Effector CD4-positive, alpha-beta T cell (primary cell): ENCODE measurements at regions not wholly inside any gene's neighbourhood (a gene's known extent, or its start where the extent isn't known, plus 50 kb on each side); places are given as distances from the start of the nearest gene placed in this dataset.

Experiments used
- DNase-seq: peaks from one replicate; pipeline ENCODE4 v3.0.0-alpha.2; 2020

- no peak for DNase-seq
Observed at GRCh38 chr5:86786955-86787354, 169.2 kb downstream of the COX7C start.

GRCh38 chr5:86795659-86796058 lies 177.9 kb downstream of the COX7C start:
- no peak for DNase-seq

GRCh38 chr5:86797677-86798076 lies 179.9 kb downstream of the COX7C start:
- no peak for DNase-seq

DNA sequence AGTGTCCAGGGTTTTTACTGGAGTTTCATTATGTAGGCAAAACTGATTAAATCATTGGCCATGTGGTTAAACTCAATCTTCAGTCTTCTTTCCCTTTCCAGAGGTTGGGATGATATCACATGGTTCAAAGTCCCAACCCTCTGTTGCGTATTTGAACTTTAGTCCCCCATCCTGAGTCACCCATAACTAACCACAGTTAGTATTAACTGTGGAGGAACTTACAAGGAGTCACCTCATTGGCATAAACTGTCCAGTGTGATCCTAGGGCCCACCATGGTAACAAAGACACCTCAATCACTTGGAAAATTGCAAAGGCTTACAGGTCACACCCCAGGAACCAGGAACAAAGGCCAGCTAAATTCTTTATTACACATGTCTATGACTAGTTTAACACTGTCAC lies 188.5 kb downstream of the COX7C start:
- DNase-seq, result no peak

- no peak for DNase-seq
Observed at GRCh38 chr5:86807046-86808031, 189.6 kb downstream of the COX7C start.

DNA sequence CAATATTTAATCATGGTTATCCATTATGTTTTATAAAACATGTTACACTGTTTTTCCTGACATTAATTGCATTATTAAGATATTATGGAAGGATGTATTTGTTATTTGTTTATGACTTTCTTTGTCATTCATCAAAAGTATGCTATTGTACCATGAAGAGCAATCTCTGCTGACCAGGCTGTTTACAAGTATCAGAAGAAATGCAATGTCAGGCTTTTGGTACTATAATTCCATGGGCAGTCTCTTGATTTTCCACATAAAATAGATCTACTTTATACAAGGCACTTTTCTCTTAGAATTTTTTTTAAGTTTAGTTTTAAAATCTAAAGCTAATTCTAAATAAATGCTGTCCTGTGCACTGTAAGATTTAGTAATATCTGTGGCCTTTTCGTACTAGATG lies 196.6 kb downstream of the COX7C start:
- DNase-seq, result no peak

DNA sequence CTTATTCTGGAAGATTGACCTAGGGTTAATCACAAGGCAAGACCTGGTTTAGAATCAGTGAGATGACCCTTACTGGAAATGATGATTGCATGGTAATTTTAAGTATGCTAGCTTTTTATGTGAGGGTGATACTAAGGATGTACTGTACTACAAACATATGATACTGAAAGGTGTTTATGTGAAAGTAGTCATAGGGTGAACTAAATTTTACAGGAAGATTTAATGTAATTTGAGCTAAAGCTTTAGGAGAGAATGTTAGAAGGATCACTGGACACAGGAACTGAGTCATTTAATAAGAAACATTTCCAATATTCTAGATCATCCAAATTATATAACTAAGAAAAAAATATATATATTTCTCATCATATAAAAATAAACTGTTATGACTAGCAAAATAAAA lies 197.2 kb downstream of the COX7C start:
- DNase-seq, result no peak

DNA sequence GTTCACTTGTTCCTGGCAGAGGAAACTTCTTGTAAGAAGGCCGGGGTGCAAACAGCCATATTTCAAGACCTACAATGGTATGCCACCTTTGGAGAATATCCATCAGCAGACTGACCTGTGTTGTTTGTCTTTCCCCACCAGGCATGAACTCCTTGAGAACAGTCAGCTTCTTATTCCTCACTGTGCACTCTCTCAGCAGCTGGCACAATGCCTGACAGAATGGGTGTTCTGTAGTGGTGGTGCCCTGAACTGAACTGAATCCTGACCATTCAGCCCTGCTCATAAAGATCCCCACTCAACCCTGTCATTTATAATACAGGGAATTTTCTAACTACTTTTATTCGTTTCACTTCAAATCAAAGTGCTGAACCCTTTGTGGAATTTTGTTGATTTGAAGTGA lies 206.9 kb downstream of the COX7C start:
- no peak for DNase-seq

- no peak for DNase-seq
Observed at GRCh38 chr5:86831128-86831527, 213.4 kb downstream of the COX7C start.

DNA sequence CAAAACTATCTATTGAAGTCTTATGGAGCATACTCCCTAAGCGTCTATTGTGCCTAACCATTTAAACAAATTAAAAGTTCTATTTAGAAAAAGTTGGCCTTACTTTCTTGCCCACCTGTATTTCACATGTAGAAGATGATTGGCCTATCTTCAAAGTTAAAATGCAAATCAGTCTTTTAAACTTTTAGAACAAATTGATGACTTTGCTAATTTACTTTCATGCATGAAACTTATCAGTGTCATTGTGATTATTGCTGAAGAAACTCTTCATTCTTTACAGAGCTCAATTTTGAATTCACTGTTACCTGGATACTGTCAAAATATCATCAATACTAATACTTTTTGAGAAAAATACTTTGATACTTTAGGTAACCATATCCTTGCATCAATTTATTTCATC lies 216.1 kb downstream of the COX7C start:
- DNase-seq, result no peak

DNA sequence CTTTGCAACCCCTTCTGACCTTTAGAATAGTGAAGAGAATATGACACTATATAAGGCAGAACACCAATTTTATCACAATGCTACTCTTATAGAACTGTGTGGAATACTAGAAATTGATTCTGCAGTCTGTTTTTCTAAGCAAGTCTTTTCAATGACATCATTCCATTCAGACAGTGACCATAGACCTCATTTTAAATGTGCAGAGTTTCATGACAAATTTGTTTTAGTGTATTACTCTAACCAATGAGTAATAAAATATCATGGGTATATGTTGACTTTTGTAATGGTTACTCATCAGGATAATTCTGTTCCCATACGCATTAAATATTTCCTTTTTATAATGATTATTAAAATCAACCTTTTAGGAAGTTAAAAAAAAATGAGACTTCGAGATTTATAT lies 219.9 kb downstream of the COX7C start:
- no peak for DNase-seq

DNA sequence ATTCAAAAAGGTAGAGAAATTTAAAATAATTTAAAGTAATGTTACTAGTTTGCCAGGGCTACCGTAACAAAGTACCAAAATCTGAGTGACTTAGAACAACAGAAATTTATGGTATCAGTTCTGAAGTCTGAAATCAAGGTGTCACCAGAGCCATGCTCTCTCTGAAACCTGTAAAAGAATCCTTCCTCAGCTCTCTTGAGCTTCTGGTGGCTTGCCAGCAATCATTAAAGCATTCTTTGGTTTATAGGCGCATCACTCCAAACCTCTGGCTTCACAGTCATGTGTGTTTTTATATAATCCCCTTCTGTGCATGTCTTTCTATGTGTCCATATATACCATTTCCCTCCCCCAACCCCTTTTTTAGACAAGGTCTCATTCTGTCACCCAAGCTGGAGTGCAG lies 220.3 kb downstream of the COX7C start:
- no peak for DNase-seq

- DNase-seq, result no peak
Observed at GRCh38 chr5:86841000-86841644, 223.4 kb downstream of the COX7C start.

DNA sequence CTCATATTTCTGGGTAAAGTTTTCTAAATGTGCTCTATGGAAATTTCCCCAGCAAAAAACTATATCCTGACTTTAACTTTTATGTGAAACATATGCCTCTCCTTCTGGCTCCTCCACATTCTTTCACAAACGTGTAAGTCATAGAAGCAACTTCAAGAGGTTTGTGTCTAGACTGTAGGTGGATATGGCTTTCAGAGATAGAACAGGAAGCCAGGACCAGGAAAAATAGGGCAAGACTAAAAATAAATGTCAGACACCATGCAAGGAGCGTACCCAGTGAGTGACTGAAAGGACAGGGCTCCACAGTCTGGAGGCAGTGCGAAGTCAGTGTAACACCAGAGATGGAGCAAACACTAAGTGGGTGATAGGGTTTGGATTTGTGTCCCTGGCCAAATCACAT lies 240.7 kb downstream of the COX7C start:
- no peak for DNase-seq

DNA sequence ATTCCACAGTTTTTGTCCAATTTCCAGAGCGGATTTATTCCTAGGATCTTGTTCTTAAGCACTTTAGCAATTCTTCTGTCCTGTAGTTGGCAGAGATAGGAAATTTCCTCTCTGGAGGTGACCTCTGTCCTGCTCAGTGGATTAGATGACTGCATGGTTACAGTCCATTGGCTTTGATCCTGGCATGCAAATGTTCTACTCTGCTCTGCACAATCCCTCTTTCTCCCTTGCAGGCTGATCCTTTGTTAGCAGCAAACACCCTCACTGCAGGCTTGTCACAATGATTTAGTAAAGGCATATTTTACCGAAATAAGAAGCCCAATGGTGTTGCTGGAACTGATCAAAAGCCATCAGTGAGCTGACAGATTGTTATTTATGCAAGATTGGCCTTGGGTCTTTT lies 243.8 kb downstream of the COX7C start:
- no peak for DNase-seq

- DNase-seq, result no peak
Observed at GRCh38 chr5:86862093-86862492, 244.4 kb downstream of the COX7C start.

DNA sequence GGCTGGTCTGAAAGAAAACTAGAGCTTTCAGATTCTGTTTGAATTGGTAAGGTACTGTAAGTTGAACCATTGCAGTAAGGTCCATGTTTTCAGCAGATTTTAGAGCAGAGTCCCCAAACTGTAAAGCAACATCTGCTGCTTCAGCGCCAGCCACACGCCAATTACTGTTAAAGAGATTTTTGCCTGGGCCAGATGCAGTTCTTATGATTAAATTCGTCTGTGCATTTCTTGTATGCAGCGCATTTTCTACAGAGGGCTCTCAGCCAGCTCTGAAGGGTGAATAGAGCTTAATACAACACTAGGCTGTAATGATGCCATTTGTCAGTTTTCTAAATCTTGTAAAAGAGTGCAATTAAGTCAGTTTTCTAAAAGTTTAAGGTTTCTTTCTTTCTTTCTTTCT lies 246.3 kb downstream of the COX7C start:
- no peak for DNase-seq

DNA sequence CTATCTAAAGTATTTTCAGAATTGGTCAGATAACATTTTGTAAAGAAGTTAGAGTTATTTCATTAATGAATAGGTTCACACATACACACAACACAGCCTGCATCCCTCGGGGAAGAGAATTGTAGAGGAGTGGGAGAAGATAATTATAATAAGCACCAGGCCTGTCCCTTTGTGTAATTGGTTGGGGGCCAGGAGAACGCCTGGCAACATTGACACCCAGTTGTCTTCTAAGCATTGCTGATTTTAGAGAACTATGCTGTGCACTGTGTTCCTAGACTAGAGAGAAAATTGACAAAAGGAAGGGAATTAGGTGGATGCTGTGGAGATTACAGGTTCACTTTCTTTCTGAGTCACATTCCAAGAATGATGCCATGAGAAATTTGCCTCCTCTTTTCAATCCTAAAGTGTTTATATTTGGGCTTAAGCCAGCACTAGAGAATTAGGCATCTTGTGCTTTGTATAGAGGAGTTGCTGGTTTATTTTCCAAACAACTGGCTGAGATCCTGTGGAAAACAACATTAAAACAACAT lies 247.6 kb downstream of the COX7C start:
- DNase-seq, result no peak

GRCh38 chr5:86866036-86866435 lies 248.3 kb downstream of the COX7C start:
- no peak for DNase-seq

- DNase-seq, result no peak
Observed at GRCh38 chr5:86869268-86869667, 251.5 kb downstream of the COX7C start.

GRCh38 chr5:86875539-86875938 lies 257.8 kb downstream of the COX7C start:
- DNase-seq, result no peak

GRCh38 chr5:86878250-86878649 lies 260.5 kb downstream of the COX7C start:
- no peak for DNase-seq

DNA sequence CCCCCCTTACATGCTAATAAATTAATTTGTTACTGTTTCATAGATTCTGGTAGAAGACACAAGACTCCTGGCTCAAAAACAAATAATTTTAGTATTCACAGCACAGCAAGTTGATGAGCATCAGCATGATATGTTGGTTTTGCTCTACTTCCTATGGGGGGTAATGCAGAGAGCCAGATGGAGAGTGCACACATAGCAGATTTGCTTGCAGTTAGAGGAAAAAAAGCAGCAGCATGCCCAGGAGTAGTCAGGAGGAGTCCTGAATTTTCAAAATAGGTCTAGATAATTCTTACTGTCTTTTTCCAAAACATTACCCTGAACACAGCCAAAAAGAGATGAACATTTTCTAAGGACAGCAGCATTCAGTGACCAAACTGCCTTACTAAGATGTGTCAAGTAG lies 261.3 kb downstream of the COX7C start:
- DNase-seq, result no peak

- no peak for DNase-seq
Observed at GRCh38 chr5:86880344-86880743, 262.6 kb downstream of the COX7C start.
